Nucleus accumbens (tissue), 56 donors: ENCODE measurements at regions not wholly inside any gene's neighbourhood (a gene's known extent, or its start where the extent isn't known, plus 50 kb on each side); places are given as distances from the start of the nearest gene placed in this dataset.

ENCODE experiments used
- DNase-seq, 56 donors: peaks; one replicate each; lab custom pipeline; 2025; lab: John Stamatoyannopoulos, UW

- no peak for DNase-seq
Measured at GRCh38 chr10:78728176-78728575, 340.6 kb upstream of the ZMIZ1 start.

DNA sequence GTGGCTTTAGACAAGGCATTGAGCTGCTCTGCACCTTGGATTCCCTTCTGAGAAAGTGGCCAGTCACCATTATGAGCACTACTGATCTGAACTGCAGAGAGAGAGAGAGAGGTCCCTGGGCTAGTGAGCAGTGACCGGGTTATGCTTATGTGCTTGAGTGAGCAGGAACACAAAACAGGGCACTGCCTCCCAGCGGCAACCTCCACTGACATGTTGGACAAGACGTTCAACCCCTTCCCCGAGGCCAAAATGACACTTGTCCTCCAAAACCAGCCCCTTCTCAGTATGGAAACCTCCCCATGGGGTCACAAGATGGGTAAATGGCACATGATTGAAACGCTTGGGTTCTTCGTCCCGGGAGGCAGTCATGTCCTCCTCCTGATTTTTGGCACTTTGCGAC, 339.4 kb upstream of the ZMIZ1 start:
- no peak for DNase-seq

DNA sequence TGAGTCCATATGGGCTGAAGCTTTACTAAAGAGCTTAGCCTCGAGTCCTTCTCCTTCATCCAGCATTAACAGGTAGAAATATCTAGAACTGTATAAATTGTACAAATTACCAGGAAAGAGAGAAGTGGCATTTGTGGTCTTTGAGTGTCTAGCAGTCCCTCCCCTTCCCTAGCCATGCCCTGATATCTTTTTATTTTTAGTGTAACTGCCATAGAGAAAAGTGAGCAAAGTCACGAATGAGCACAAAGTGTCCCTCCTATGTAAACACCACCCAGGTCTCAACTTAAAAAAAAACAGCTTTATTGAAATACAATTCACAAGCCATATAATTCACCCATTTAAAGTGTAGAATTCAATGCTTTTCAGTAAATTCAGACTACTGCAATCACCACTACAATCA, 339.0 kb upstream of the ZMIZ1 start:
- DNase-seq, result no peak

DNA sequence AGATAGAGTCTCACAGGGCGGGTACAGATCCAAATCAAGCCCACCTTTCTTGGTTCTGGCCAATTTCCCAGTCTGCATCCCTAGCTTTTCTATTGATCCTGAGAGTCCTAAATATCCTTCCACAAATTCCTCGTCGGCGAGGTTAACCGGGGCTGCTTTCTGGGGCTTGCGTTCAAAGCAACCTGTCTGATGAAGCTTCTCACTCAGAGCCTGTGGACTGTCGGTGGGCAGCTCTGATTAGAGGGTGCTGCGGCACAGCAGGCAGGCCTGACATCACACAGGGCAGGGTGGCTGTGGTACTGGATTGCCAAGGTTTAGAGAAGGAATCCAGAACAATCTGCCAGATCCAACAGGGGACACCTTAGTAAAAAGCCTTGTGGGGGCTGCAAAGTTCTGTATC, 338.0 kb upstream of the ZMIZ1 start:
- no peak for DNase-seq

DNA sequence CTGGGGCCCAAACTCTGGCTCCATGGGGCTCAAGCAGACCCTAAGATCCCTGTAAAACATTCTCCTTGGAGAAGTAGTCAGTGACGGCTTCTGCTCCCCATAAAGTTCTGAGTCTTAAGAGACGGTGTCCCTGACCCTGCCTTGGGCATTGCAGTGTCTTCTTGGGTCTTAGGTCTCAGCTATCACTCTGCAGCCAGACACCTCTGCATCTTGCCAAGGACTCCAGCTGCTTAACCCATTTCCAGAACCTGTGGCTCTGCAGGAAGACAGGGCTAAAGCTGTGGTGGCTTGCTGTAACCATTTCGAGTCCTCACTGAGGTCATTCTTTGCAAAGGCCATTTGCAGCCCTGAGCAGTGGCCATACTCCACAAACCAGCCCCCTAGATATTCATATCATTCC, 337.1 kb upstream of the ZMIZ1 start:
- no peak for DNase-seq

DNA sequence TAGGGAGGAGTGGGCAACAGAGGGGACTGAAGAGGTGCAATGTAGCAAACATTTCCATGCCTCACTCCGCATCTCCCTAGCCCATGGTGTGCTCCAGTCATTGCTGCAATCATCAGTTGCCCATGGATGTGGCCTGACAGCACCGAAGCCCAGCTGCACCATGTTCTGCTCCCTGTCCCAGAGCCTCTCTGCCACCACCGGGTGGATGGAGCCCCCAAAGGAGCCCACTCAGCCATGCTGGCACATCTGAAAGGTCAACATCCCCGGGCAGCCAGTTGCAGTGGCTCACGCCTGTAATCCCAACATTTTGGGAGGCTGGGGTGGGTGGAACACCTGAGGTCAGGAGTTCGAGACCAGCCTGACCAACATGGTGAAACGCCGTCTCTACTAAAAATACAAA, 336.4 kb upstream of the ZMIZ1 start:
- no peak for DNase-seq

- DNase-seq, result no peak
Measured at GRCh38 chr10:78736926-78737630, 331.7 kb upstream of the ZMIZ1 start.

DNA sequence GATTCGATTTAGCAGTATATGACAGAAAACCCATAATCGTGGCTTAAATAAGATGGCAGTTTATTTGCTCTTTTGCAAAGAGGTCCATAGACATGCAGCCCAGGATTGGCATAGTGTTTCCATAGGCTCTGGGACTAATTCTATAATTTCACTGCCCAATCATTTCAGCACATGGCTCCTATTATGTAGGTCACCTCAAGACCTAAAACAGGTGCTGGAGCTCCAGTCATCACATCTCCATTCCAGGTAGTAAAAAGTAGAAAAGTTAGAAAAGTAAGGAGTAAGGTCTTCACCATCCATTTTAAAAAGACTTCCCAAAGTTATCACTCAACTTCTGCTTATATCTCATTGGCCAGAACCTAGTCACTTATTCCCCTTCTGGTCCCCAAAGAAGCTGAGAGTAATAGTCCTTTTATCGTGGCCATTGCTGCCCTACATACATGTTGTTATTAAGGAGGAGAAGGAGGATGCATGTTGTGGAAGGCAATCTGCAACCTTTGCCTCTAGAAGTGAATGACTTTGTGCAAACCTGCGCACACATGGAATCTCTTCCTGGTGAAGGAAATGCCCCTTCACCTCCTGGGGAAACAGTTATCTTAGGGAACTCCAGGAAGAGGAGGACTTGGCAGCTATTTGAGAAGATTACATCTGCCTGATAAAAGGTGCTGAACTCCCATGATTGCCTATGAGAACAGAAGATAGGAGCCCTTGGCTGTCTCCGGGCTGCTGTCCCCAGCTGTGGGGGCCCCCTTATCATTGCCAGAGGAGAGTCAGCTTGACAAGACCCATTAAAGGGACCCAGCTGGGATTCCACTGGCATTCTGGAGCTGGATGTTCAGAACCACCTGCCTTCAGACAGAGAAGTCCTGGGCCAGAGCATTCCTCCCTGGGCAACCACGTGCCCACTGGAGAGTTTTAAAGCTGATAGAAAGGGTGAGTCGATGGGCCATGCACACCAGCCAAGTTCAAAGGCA, 330.6 kb upstream of the ZMIZ1 start:
- DNase-seq, result no peak

DNA sequence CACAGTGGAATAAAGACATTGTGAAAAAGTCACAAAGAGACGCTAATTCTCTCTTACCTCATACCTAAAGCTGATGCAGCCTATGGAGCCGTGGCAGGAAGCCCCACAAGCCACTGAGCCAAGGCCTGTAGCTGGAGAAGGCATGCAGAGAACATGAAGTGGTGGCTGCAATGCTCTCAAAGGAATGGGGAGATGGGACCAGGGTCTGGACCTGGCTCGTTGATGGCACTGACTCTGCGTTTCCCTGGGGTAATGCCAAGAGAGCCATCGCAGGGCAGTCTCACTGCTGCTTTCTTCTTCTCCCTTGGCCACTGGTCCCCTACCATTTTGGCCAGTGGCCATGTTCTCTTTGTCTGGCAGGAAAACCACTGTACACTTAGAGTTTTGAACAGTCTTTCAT, 329.9 kb upstream of the ZMIZ1 start:
- DNase-seq, result no peak

DNA sequence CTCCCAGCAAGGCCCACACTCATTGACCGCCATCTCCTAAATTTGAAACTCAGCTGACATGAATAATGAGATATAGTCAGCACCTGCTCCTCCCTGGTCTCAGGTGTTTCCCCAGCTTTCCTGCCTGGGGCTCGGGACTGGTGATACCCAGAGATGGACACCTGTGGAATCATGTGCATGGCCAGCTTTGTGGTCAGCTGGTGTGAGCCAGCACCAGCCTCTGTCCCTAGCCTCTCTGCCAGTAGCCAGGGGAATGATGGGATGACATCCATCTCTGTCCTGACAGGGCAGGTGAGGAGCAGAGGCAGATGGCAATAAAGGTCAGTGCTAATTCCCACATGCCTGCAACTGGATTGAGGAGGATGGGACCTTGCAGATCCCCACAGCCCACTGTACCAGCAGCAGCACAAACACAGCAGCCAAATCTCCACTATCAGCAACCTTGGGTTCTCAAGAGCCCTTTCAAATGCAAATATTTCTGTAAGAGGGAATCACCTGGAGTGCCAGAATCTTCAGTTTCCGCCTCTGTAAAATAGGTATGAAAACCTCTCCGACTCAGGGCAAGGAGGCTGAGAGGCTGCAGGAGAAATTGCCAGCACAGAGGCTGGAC, 329.2 kb upstream of the ZMIZ1 start:
- no peak for DNase-seq

- DNase-seq, result no peak
Measured at GRCh38 chr10:78740976-78741915, 327.5 kb upstream of the ZMIZ1 start.

DNA sequence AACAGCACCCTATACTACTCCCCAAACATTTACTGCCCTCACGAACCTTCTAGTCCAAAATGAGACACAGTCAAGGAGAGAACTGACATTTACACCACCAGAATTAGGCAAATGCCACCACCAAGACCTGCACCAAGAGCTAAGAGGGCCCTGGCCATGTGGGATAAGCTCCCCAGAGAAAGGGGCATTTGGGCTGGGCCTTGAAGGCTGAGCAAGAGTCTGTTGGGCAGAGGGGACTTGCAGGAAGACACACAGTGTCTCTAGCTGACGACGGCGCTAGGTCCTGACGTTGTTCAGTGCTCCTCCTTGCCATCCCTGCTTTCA, 326.4 kb upstream of the ZMIZ1 start:
- DNase-seq, result no peak

DNA sequence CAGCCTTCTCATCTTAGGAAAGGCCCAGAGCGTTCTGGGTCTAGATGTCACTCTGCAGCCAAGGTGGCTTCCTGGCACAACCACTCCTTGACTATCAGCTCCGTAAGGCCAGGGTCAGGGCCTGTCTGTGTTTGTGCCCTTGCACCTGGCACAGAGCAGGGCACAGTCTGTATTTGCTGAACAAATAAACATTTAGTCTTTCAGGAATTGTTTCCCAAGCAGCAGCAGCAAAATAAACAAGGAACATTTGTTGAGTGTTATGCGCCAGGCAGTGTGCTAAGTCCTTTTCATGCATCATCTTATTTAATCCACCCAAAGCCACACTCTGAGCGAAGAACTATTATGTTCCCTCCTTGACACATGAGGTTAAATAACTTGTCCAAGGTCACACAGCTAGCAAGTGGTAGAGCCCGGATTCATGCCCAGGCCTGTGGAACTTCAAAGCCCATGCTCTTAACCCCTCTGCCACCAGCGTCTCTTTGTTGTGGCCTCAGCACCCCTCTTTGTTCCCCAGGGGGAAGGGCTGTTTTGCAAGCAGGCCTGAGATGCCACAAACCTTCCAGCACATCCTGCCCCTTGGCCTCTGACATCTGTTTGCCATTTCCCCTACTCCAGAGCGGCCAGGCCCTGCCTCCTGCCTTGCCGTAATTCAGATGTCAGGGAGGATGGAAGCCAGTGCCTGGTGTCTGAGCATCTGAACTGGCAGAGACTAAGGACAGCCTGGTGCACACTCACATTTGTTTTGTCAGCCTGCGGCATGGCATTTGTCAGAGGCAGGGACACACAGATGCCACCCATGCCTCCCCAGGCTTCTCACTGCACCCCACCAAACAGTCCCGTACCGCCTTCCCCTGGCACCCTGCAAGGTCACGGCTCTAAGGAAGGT, 325.8 kb upstream of the ZMIZ1 start:
- DNase-seq, result no peak

DNA sequence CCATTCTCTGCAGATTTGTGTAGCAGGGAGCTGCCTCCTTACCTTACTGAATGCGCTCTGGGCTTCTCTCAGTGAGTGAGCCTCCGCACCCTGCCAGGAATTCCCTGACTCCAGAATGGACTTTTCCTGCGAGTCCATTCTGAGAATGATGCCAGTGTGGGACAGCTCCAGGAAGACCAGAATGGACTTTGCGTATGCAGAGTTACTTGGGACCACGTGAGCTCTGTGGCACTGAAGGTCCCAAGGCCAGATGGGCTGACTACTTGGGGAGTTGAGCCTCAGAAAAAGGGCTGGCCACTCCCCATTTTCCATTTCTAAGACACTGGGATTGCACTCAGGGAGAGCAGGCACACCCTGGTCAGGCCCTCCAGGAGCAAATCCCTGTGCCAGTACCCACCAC, 324.7 kb upstream of the ZMIZ1 start:
- DNase-seq, result no peak

DNA sequence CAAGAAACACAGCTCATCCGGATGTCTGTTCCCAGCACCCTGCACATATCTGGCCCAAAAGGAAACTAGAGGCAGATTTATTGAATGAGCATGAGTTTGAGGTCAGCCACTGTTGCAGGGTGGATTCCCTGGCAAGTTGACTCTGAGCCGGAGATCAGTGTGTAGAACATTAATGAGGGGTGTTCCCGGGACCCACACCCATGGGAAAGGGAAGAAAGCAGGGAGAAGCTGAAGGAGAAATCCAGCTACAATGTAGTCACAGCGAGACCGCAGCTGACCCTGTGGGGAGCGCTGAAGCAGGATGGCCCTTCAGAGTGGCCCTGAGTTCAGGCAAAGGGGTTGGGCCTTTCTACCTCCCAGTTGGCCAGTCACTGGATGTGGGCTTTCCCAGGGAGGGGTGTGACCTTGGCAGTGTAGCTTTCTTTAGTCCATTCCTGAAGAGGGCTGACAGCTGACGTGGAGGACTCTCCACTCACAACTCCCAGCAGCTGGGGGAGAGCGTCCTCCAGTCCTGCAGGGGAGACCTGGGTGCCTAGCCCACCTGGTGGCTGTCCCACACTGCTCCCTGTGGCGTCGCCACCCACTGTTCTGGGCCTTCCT, 324.2 kb upstream of the ZMIZ1 start:
- DNase-seq, result no peak

DNA sequence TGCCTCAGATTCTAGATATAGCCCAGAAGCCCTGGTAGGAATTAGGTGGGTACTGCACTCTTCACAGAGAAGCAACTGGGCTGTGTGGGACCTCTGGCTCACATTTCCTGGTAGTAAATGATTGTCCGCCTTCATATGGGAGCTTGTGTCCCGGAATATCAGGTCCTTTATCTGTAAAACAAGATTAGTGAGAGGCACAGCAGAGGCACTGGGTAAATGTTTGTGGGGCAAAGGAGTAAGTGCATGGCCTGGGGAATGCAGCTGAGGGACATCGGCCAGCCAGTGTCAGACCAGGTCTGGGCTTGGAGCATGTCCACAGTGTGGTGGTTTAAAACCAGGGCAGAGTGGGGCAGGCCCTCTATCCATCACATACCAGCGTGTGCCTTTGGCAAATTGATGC, 323.3 kb upstream of the ZMIZ1 start:
- no peak for DNase-seq

- DNase-seq, result no peak
Measured at GRCh38 chr10:78746155-78746763, 322.5 kb upstream of the ZMIZ1 start.

DNA sequence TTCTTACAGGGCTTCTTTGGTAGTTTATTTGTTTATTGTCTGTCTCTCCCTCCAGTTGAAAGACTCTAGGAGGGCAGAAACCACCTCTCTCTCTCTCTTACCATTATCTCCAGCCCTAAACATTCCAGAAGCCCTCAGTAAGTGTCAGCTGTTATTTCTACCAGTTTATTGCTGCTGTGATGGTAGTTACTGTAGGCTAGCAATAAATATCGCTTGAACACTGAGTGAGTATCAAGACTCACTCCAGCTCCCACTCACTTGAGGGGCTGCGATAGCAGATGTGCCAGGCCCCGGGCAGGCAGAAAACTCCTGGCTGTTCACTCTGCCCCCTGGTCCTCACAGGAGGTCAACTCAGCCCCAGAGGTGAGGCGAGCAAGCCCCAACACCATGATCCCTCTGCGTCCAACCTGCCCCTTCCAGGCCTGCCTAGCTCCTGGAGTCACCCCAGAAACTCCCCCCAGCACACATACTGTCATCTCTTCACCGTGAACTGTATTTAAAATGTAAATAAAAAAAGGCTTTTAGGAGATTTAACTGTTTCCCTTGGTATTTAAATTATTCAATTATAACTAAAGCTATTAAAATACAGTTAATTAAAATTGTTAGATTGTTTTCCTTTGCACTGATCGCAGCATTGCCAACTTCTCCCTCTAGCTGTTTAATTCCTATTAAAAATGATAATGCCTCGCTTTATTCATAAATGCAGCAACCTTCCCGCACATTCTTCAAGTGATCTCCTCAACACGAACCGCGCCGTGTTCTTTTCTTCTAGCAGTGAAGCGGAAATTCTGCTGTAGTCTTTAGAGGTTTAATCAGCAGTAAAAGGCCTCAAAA, 321.1 kb upstream of the ZMIZ1 start:
- DNase-seq, result no peak
